NCI-H2107 (cell line): ENCODE measurements at regions not wholly inside any gene's neighbourhood (a gene's known extent, or its start where the extent isn't known, plus 50 kb on each side); places are given as distances from the start of the nearest gene placed in this dataset.

Source experiments
- DNase-seq: peaks from one replicate; lab custom pipeline; 2025; lab: John Stamatoyannopoulos, UW

- no peak for DNase-seq
Observed at GRCh38 chr5:40386289-40386688, 293.4 kb upstream of the PTGER4 start.

GRCh38 chr5:40385544-40385943, 294.2 kb upstream of the PTGER4 start:
- no peak for DNase-seq

- no peak for DNase-seq
Observed at GRCh38 chr5:40384782-40385390, 294.8 kb upstream of the PTGER4 start.

GRCh38 chr5:40383749-40384651, 295.7 kb upstream of the PTGER4 start:
- DNase-seq, result no peak

- no peak for DNase-seq
Observed at GRCh38 chr5:40381676-40382363, 297.9 kb upstream of the PTGER4 start.

GRCh38 chr5:40381016-40381415, 298.7 kb upstream of the PTGER4 start:
- DNase-seq, result no peak

GRCh38 chr5:40378396-40379177, 301.1 kb upstream of the PTGER4 start:
- no peak for DNase-seq

GRCh38 chr5:40376566-40376965, 303.1 kb upstream of the PTGER4 start:
- no peak for DNase-seq

GRCh38 chr5:40374853-40375252, 304.9 kb upstream of the PTGER4 start:
- no peak for DNase-seq

- no peak for DNase-seq
Observed at GRCh38 chr5:40368200-40368599, 311.5 kb upstream of the PTGER4 start.

GRCh38 chr5:40367255-40367654, 312.5 kb upstream of the PTGER4 start:
- DNase-seq, result no peak

- no peak for DNase-seq
Observed at GRCh38 chr5:40365342-40366330, 314.1 kb upstream of the PTGER4 start.

GRCh38 chr5:40364441-40364840, 315.3 kb upstream of the PTGER4 start:
- no peak for DNase-seq

GRCh38 chr5:40361378-40361777, 318.3 kb upstream of the PTGER4 start:
- no peak for DNase-seq

- no peak for DNase-seq
Observed at GRCh38 chr5:40360685-40361084, 319.0 kb upstream of the PTGER4 start.

GRCh38 chr5:40359832-40360231, 319.9 kb upstream of the PTGER4 start:
- no peak for DNase-seq

- DNase-seq, result no peak
Observed at GRCh38 chr5:40359093-40359492, 320.6 kb upstream of the PTGER4 start.

- no peak for DNase-seq
Observed at GRCh38 chr5:40356248-40356647, 323.5 kb upstream of the PTGER4 start.

GRCh38 chr5:40355846-40356245, 323.9 kb upstream of the PTGER4 start:
- no peak for DNase-seq

- DNase-seq, result no peak
Observed at GRCh38 chr5:40355181-40355580, 324.5 kb upstream of the PTGER4 start.

GRCh38 chr5:40354171-40354570, 325.5 kb upstream of the PTGER4 start:
- no peak for DNase-seq
